HFFc6 (cell line): ENCODE measurements at regions not wholly inside any gene's neighbourhood (a gene's known extent, or its start where the extent isn't known, plus 50 kb on each side); places are given as distances from the start of the nearest gene placed in this dataset.

Experiments used
- DNase-seq: peaks from one replicate; pipeline ENCODE4 v3.0.0-alpha.2; 2018
- H3K27ac Mint-ChIP-seq: 2 replicates; pipeline ENCODE4 v1.8.0; 2020; ENCODE audit warnings: mild to moderate bottlenecking, mixed read lengths
- H3K27me3 Mint-ChIP-seq: 2 replicates; pipeline ENCODE4 v1.8.0; 2021; ENCODE audit warnings: mild to moderate bottlenecking, moderate library complexity, mixed read lengths; ENCODE audit not compliant: insufficient read depth
- H3K36me3 Mint-ChIP-seq: 2 replicates; pipeline ENCODE4 v1.8.0; 2021; ENCODE audit warnings: low read depth, mixed read lengths
- H3K4me1 Mint-ChIP-seq: 2 replicates; pipeline ENCODE4 v1.8.0; 2020; ENCODE audit warnings: low read depth, mixed read lengths
- H3K4me3 Mint-ChIP-seq: 2 replicates; pipeline ENCODE4 v1.8.0; 2020; ENCODE audit warnings: mild to moderate bottlenecking, moderate library complexity, mixed read lengths
- H3K9me3 Mint-ChIP-seq: 2 replicates; pipeline ENCODE4 v1.8.0; 2020; ENCODE audit warnings: mild to moderate bottlenecking, mixed read lengths
- CTCF ChIP-seq: fragments of 200-600 bp; sonication (generic); IDR thresholded peaks from 2 replicates; pipeline ENCODE4 v1.5.0; 2021; ENCODE audit warnings: antibody characterized with exemption, mild to moderate bottlenecking

DNA sequence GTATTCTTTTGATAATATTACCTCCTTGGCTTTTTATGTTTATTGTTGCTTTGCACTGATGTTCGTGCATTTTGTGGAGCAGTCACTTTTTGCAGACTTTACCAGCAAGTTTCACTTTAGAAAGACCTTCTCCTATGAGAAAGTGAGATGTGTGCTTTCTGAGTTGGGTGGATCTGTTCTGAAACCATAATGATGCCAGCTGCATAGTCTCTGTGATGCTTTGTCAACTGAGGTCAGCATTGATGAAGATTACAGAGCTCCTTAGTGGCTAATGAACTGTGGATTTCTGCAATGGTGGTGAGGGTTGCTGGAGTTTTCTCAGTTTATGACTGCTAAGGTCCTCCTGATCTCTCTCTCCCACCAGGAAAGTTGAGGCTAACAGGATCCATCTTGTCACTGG is 309.9 kb upstream of the SLITRK6 start:
- Mint-ChIP-seq H3K4me3 (no peak overlapping the region), H3K27ac (no peak overlapping the region), H3K36me3 (peaks cover 4% of the 10 kb centered on the region; the same call in 1 of the 2 replicates), H3K9me3 (peaks cover 39% of the 10 kb centered on the region), H3K4me1 (no peaks in the 10 kb centered on the region), H3K27me3 (no peaks in the 10 kb centered on the region)
- no peak for TF ChIP-seq CTCF
- DNase-seq, result no peak

DNA sequence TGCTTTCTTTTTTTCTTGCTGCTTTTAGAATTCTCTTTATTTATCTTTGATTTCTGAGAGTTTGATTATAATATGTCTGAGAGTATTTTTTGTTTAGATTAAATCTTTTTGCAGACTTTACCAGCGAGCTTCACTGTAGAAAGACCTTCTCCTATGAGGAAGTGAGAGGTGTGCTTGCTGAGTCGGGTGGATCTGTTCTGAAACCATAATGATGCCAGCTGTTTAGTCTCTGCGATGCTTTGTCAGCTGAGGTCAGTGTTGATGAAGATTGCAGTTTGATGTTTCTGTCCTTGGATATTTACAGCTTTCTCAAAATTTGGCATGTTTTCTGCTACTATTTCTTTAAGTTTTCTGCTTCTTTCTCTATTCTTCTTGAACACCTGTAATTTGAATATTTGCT is 309.1 kb upstream of the SLITRK6 start:
- H3K36me3 Mint-ChIP-seq, result peaks cover 5% of the 10 kb centered on the region; the same call in 1 of the 2 replicates
- no peaks in the 10 kb centered on the region for H3K27me3 Mint-ChIP-seq
- DNase-seq, result no peak
- no peak for TF ChIP-seq CTCF
- peaks cover 43% of the 10 kb centered on the region for H3K9me3 Mint-ChIP-seq
- H3K4me1 Mint-ChIP-seq, result no peaks in the 10 kb centered on the region
- H3K27ac Mint-ChIP-seq, result no peak overlapping the region
- no peak overlapping the region for H3K4me3 Mint-ChIP-seq

- Mint-ChIP-seq H3K9me3 (peaks cover 20% of the 10 kb centered on the region), H3K27me3 (no peaks in the 10 kb centered on the region), H3K27ac (no peak overlapping the region), H3K4me3 (no peak overlapping the region), H3K36me3 (no peaks in the 10 kb centered on the region; the same call in 1 of the 2 replicates), H3K4me1 (no peaks in the 10 kb centered on the region)
- TF ChIP-seq CTCF, result no peak
- DNase-seq, result no peak
Observed at GRCh38 chr13:86098511-86098910, 299.3 kb upstream of the SLITRK6 start.

- Mint-ChIP-seq H3K27me3 (no peaks in the 10 kb centered on the region), H3K9me3 (peaks cover 11% of the 10 kb centered on the region), H3K36me3 (no peaks in the 10 kb centered on the region), H3K27ac (no peak overlapping the region), H3K4me1 (no peaks in the 10 kb centered on the region), H3K4me3 (no peak overlapping the region)
- no peak for DNase-seq
- TF ChIP-seq CTCF, result no peak
Observed at GRCh38 chr13:86095351-86095750, 296.1 kb upstream of the SLITRK6 start.

DNA sequence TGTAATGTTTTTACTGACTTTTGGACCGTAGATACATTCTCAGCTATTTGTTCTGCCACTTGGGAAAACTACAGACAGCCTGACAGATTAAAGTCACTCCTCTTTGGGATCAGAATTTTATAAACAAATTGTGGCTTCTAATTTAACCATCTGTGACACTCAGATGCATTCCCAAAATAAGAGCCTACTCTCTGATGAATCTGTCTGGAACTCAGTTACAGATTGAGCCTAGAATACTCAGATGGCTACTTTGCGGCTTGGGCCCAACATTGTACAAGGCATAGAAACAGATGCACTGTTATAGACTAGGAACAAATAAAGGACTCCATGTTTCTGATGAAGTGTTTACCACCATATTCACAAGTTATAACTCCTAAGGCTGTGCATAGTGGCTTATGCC is 291.0 kb upstream of the SLITRK6 start:
- DNase-seq, result no peak
- peaks cover 29% of the 10 kb centered on the region for H3K9me3 Mint-ChIP-seq
- no peaks in the 10 kb centered on the region for H3K27me3 Mint-ChIP-seq
- no peak for TF ChIP-seq CTCF
- no peaks in the 10 kb centered on the region for H3K36me3 Mint-ChIP-seq
- H3K4me3 Mint-ChIP-seq, result no peak overlapping the region
- no peak overlapping the region for H3K27ac Mint-ChIP-seq
- H3K4me1 Mint-ChIP-seq, result no peaks in the 10 kb centered on the region

DNA sequence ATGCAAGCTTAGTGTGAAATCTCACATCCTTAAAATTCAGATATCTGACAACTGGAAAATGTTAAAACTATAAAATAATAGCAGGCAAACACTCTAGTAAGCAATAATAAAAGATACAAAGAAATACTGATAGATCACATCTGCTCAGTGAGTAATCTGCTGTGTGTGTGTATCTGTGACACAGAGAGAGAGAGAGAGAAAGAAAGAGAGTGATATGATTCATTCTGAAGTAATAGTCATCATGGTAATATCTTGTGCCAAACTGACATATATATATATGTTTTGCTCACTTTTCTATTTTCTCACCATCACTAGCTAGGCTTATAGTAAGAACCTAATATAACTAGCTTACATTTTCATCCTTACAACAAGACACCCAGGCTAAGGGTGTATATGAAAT is 288.0 kb upstream of the SLITRK6 start:
- peaks cover 35% of the 10 kb centered on the region for H3K9me3 Mint-ChIP-seq
- DNase-seq, result no peak

More for the DNA sequence above, 288.0 kb upstream of the SLITRK6 start:
- TF ChIP-seq CTCF, result no peak
- Mint-ChIP-seq H3K36me3 (no peaks in the 10 kb centered on the region), H3K27ac (no peak overlapping the region), H3K27me3 (no peaks in the 10 kb centered on the region), H3K4me1 (no peaks in the 10 kb centered on the region), H3K4me3 (no peak overlapping the region)
